CD14-positive monocyte (primary cell): ENCODE measurements at regions not wholly inside any gene's neighbourhood (a gene's known extent, or its start where the extent isn't known, plus 50 kb on each side); places are given as distances from the start of the nearest gene placed in this dataset.
"Not testable (repeated sequence)": the region's sequence is repeated elsewhere in the genome, so short reads cannot be mapped to it uniquely, and the experiment has no call there.

Source experiments
- DNase-seq, 3 donors: peaks; one replicate each; pipeline ENCODE4 v3.0.0-alpha.2; 2011 to 2022
- H2AFZ ChIP-seq: 2 replicates; pipeline ENCODE4 v1.6.0; 2012; ENCODE audit warnings: mild to moderate bottlenecking, low read depth, low read length, inconsistent platforms; ENCODE audit not compliant: insufficient read depth, poor library complexity, severe bottlenecking
- H3K27ac ChIP-seq, 2 donors: 1 replicate in 1 of 2; 2 replicates in 1 of 2; pipeline ENCODE4 v1.5.1; 2012 to 2013; ENCODE audit warnings: low read length in 2 of 2, control low read depth in 1 of 2, inconsistent platforms in 1 of 2, low read depth in 1 of 2, mild to moderate bottlenecking in 1 of 2
- H3K27me3 ChIP-seq, 2 donors: one replicate each; pipeline versions ENCODE4 v1.6.0 to v1.6.1; 2011 to 2013; ENCODE audit warnings: low read length in 2 of 2; ENCODE audit not compliant: control insufficient read depth in 2 of 2, insufficient read depth in 2 of 2
- H3K36me3 ChIP-seq, 2 donors: replicated peaks in 1 of 2; 1 replicate in 1 of 2; 2 replicates in 1 of 2; pipeline versions ENCODE4 v1.5.1 to v1.6.1; 2012 to 2013; ENCODE audit warnings: low read length in 2 of 2, control low read depth in 1 of 2, inconsistent platforms in 1 of 2, mild to moderate bottlenecking in 1 of 2; ENCODE audit not compliant: insufficient read depth in 2 of 2, control insufficient read depth in 1 of 2
- H3K4me1 ChIP-seq, 2 donors: 1 replicate in 1 of 2; 2 replicates in 1 of 2; pipeline versions ENCODE4 v1.5.1 to v1.6.1; 2012 to 2013; ENCODE audit warnings: low read length in 2 of 2, control low read depth in 1 of 2, inconsistent platforms in 1 of 2, mild to moderate bottlenecking in 1 of 2, moderate library complexity in 1 of 2; ENCODE audit not compliant: insufficient read depth in 2 of 2, control insufficient read depth in 1 of 2
- H3K4me2 ChIP-seq: replicated peaks from 2 replicates; pipeline ENCODE3; 2012; ENCODE audit warnings: low read length, moderate library complexity, mild to moderate bottlenecking; ENCODE audit not compliant: poor library complexity, severe bottlenecking; ENCODE audit errors: extremely low read depth
- H3K4me3 ChIP-seq, 3 experiments: fragments of 200-600 bp in 1 of 3; sonication (generic) in 1 of 3; replicated peaks in 1 of 3; 1 replicate in 2 of 3; 2 replicates in 1 of 3; pipeline ENCODE4 v1.5.1; 2011 to 2013; ENCODE audit warnings: low read length in 3 of 3, mild to moderate bottlenecking in 3 of 3, control low read depth in 2 of 3, low read depth in 2 of 3, inconsistent platforms in 1 of 3, moderate library complexity in 1 of 3
- H3K79me2 ChIP-seq: 2 replicates; pipeline ENCODE4 v1.6.0; 2012; ENCODE audit warnings: mild to moderate bottlenecking, control low read depth, inconsistent platforms, low read length, moderate library complexity; ENCODE audit not compliant: insufficient read depth
- H3K9ac ChIP-seq: 2 replicates; pipeline ENCODE4 v1.6.0; 2017; ENCODE audit warnings: low read length, mild to moderate bottlenecking; ENCODE audit not compliant: insufficient read depth, poor library complexity, severe bottlenecking
- H3K9me3 ChIP-seq, 2 donors: replicated peaks in 1 of 2; 1 replicate in 1 of 2; 2 replicates in 1 of 2; pipeline versions ENCODE4 v1.5.1 to v1.6.1; 2012 to 2013; ENCODE audit warnings: low read length in 2 of 2, control low read depth in 1 of 2; ENCODE audit not compliant: control insufficient read depth in 1 of 2, insufficient read depth in 1 of 2
- H4K20me1 ChIP-seq: 2 replicates; pipeline ENCODE4 v1.6.0; 2012; ENCODE audit warnings: mild to moderate bottlenecking, low read length, control low read depth, moderate library complexity; ENCODE audit not compliant: insufficient read depth
- H3K27ac Mint-ChIP-seq, 7 donors: one replicate each; pipeline ENCODE4 v1.8.0; 2020; ENCODE audit warnings: mild to moderate bottlenecking in 7 of 7, mixed read lengths in 7 of 7, moderate library complexity in 6 of 7, inconsistent platforms in 2 of 7
- H3K27me3 Mint-ChIP-seq, 3 donors: one replicate each; pipeline ENCODE4 v1.8.0; 2021 to 2022; ENCODE audit warnings: low read depth in 3 of 3, mild to moderate bottlenecking in 3 of 3, mixed read lengths in 3 of 3, moderate library complexity in 3 of 3, inconsistent platforms in 1 of 3
- H3K36me3 Mint-ChIP-seq, 2 donors: one replicate each; pipeline ENCODE4 v1.8.0; 2020; ENCODE audit warnings: mixed read lengths in 2 of 2, inconsistent platforms in 1 of 2, mild to moderate bottlenecking in 1 of 2
- H3K4me1 Mint-ChIP-seq: one replicate; pipeline ENCODE4 v1.8.0; 2020; ENCODE audit warnings: mild to moderate bottlenecking, mixed read lengths
- H3K4me3 Mint-ChIP-seq, 2 donors: one replicate each; pipeline ENCODE4 v1.8.0; 2020; ENCODE audit warnings: mild to moderate bottlenecking in 2 of 2, mixed read lengths in 2 of 2, moderate library complexity in 1 of 2
- H3K9me3 Mint-ChIP-seq, 7 donors: one replicate each; pipeline ENCODE4 v1.8.0; 2020 to 2022; ENCODE audit warnings: mixed read lengths in 7 of 7, mild to moderate bottlenecking in 6 of 7, moderate library complexity in 6 of 7, inconsistent platforms in 2 of 7
- WGBS: methylation state at CpG from one replicate; pipeline ENCODE4 v1.1.5; 2013; ENCODE audit warnings: missing lambda C conversion rate; ENCODE audit not compliant: insufficient coverage; 5-methylcytosine and 5-hydroxymethylcytosine counted together
- intact Hi-C, 2 donors: fragments of 100-400 bp; cut with micrococcal nuclease; formaldehyde crosslinking; loops; one replicate each; pipeline versions ENCODE4 v1.15.0 to v1.15.1; 2023
- TF ChIP-seq, protein P1 (sequence below): fragments of 200-600 bp; IDR thresholded peaks from one replicate; pipeline ENCODE4 v1.8.0; 2022; ENCODE audit warnings: antibody characterized with exemption, mild to moderate bottlenecking

- H3K4me3 Mint-ChIP-seq, result no peak overlapping the region
- Histone ChIP-seq H3K4me2 (no peak overlapping the region), H3K27me3 (no peaks in the 10 kb centered on the region), H3K4me3 (no peak overlapping the region), H3K27ac (no peak overlapping the region), H4K20me1 (no peaks in the 10 kb centered on the region), H3K36me3 (no peaks in the 10 kb centered on the region), H3K9ac (no peak overlapping the region), H3K4me1 (no peaks in the 10 kb centered on the region), H3K79me2 (no peaks in the 10 kb centered on the region), H2AFZ (no peak overlapping the region), H3K9me3 (no peaks in the 10 kb centered on the region)
- intact Hi-C loops, result no loop called here
- H3K27ac Mint-ChIP-seq, result peak overlapping the region in 2 of 7 donors; percentile 15 to 24
- TF ChIP-seq, protein P1, sequence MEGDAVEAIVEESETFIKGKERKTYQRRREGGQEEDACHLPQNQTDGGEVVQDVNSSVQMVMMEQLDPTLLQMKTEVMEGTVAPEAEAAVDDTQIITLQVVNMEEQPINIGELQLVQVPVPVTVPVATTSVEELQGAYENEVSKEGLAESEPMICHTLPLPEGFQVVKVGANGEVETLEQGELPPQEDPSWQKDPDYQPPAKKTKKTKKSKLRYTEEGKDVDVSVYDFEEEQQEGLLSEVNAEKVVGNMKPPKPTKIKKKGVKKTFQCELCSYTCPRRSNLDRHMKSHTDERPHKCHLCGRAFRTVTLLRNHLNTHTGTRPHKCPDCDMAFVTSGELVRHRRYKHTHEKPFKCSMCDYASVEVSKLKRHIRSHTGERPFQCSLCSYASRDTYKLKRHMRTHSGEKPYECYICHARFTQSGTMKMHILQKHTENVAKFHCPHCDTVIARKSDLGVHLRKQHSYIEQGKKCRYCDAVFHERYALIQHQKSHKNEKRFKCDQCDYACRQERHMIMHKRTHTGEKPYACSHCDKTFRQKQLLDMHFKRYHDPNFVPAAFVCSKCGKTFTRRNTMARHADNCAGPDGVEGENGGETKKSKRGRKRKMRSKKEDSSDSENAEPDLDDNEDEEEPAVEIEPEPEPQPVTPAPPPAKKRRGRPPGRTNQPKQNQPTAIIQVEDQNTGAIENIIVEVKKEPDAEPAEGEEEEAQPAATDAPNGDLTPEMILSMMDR, result no peak
- no peak for DNase-seq
- no peaks in the 10 kb centered on the region for H3K9me3 Mint-ChIP-seq
- peaks cover 15 to 20% of the 10 kb centered on the region in 2 donors for H3K36me3 Mint-ChIP-seq
- peaks cover 2% of the 10 kb centered on the region for H3K4me1 Mint-ChIP-seq
- 94% methylated on average over 3 of the region's 13 CpGs for WGBS
- H3K27me3 Mint-ChIP-seq, result no peaks in the 10 kb centered on the region
These were observed 91.6 kb upstream of the SAMD11 start for GRCh38 chr1:832136-832535.

- peaks cover 15 to 20% of the 10 kb centered on the region in 2 donors for H3K36me3 Mint-ChIP-seq
- H2AFZ ChIP-seq, intact Hi-C loops, H3K4me2 ChIP-seq, H3K9me3 ChIP-seq, H3K4me1 ChIP-seq, H3K4me1 Mint-ChIP-seq, H3K27me3 Mint-ChIP-seq, H3K36me3 ChIP-seq, H3K4me3 ChIP-seq, H4K20me1 ChIP-seq, H3K9me3 Mint-ChIP-seq, H3K9ac ChIP-seq, H3K79me2 ChIP-seq, H3K27ac ChIP-seq, H3K27ac Mint-ChIP-seq, DNase-seq, H3K27me3 ChIP-seq, H3K4me3 Mint-ChIP-seq: not testable (repeated sequence)
- no CpG with 5 or more reads among the region's 3 CpGs for WGBS
These were observed 90.5 kb upstream of the SAMD11 start for GRCh38 chr1:833226-833625.

GRCh38 chr1:835509-835908 is 88.2 kb upstream of the SAMD11 start:
- peaks cover 15 to 20% of the 10 kb centered on the region in 2 donors for H3K36me3 Mint-ChIP-seq
- H3K36me3 ChIP-seq, H3K27me3 ChIP-seq, H3K79me2 ChIP-seq, H3K4me2 ChIP-seq, H3K4me1 Mint-ChIP-seq, H2AFZ ChIP-seq, H3K9me3 ChIP-seq, H3K27me3 Mint-ChIP-seq, H3K9me3 Mint-ChIP-seq, H3K4me1 ChIP-seq, H4K20me1 ChIP-seq, H3K4me3 Mint-ChIP-seq, intact Hi-C loops, H3K9ac ChIP-seq, DNase-seq, H3K4me3 ChIP-seq, H3K27ac Mint-ChIP-seq, H3K27ac ChIP-seq: not testable (repeated sequence)
- no CpG with 5 or more reads among the region's 10 CpGs for WGBS

DNA sequence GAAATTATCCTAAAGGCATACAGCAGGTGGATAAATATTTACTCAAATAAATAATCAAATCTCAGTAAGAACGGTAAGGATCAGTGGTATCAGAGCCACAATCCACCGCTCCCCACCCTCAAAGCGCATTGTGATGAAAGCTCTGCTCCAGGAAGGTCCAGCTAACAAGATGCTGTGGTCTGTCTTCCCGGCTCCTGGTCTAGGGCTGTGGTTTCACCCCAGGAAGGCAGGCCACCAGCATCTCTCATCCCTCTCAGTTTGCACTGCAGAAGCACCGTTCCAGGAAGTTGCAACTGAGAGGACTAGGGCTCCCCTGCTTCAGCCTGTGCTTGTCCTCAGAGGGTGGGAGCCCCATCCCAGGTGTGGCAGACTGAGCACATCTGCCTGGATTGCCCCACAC is 86.1 kb upstream of the SAMD11 start:
- H3K4me3 Mint-ChIP-seq, result not testable (repeated sequence)

More for the DNA sequence above, 86.1 kb upstream of the SAMD11 start:
- DNase-seq, H3K36me3 ChIP-seq, H3K4me3 ChIP-seq, intact Hi-C loops, H3K9me3 ChIP-seq, H3K27me3 ChIP-seq, H3K27ac Mint-ChIP-seq, H2AFZ ChIP-seq, H3K79me2 ChIP-seq, H3K4me1 ChIP-seq, H3K4me1 Mint-ChIP-seq, H3K27me3 Mint-ChIP-seq, H4K20me1 ChIP-seq, H3K27ac ChIP-seq, H3K9ac ChIP-seq, H3K9me3 Mint-ChIP-seq, H3K4me2 ChIP-seq: not testable (repeated sequence)
- 39% methylated on average over 3 of the region's 5 CpGs for WGBS
- peaks cover 14 to 21% of the 10 kb centered on the region in 2 donors for H3K36me3 Mint-ChIP-seq
